Astrocyte (in vitro differentiated cells and primary cell): ENCODE measurements at regions not wholly inside any gene's neighbourhood (a gene's known extent, or its start where the extent isn't known, plus 50 kb on each side); places are given as distances from the start of the nearest gene placed in this dataset.

Experiments
- DNase-seq: peaks from one replicate; pipeline ENCODE4 v3.0.0-alpha.2; 2010; ENCODE audit warnings: low read depth
- FAIRE-seq: peaks from 2 replicates; lab custom pipeline; 2011; peaks lifted over from hg19 to GRCh38; lab: Jason Lieb, UNC
- H2AFZ ChIP-seq: 2 replicates; pipeline ENCODE4 v1.6.0; 2012; ENCODE audit warnings: low read depth, low read length, inconsistent platforms
- H3K27ac ChIP-seq: 2 replicates; pipeline ENCODE4 v1.5.1; 2011; ENCODE audit warnings: low read depth, low read length, inconsistent platforms
- H3K27me3 ChIP-seq: 2 replicates; pipeline ENCODE4 v1.6.0; 2011; ENCODE audit warnings: low read length, inconsistent platforms; ENCODE audit not compliant: insufficient read depth
- H3K36me3 ChIP-seq: 2 replicates; pipeline ENCODE4 v1.5.1; 2011; ENCODE audit warnings: low read length, inconsistent platforms; ENCODE audit not compliant: insufficient read depth
- H3K4me1 ChIP-seq: 2 replicates; pipeline ENCODE4 v1.5.1; 2011; ENCODE audit warnings: low read length, inconsistent platforms; ENCODE audit not compliant: insufficient read depth
- H3K4me2 ChIP-seq: 2 replicates; pipeline ENCODE4 v1.6.0; 2012; ENCODE audit warnings: low read length, inconsistent platforms
- H3K4me3 ChIP-seq: 2 replicates; pipeline ENCODE4 v1.5.1; 2011; ENCODE audit warnings: low read depth, mild to moderate bottlenecking, low read length, inconsistent platforms; ENCODE audit not compliant: insufficient read depth
- H3K79me2 ChIP-seq: 2 replicates; pipeline ENCODE4 v1.6.0; 2012; ENCODE audit warnings: mild to moderate bottlenecking, low read length, inconsistent platforms; ENCODE audit not compliant: insufficient read depth
- H3K9ac ChIP-seq: 2 replicates; pipeline ENCODE4 v1.6.0; 2012; ENCODE audit warnings: mild to moderate bottlenecking, low read length, inconsistent platforms
- H3K9me3 ChIP-seq: 2 replicates; pipeline ENCODE4 v1.5.1; 2012; ENCODE audit warnings: low read depth, mild to moderate bottlenecking, low read length, inconsistent platforms; ENCODE audit not compliant: insufficient read depth
- H4K20me1 ChIP-seq: 2 replicates; pipeline ENCODE4 v1.6.0; 2012; ENCODE audit warnings: low read length, inconsistent platforms; ENCODE audit not compliant: insufficient read depth
- H3K27ac Mint-ChIP-seq: one replicate; pipeline ENCODE4 v1.8.0; 2021; ENCODE audit warnings: mild to moderate bottlenecking, mixed read lengths; ENCODE audit not compliant: unreplicated experiment
- H3K27me3 Mint-ChIP-seq: one replicate; pipeline ENCODE4 v1.8.0; 2021; ENCODE audit warnings: low read depth, mixed read lengths; ENCODE audit not compliant: unreplicated experiment
- H3K36me3 Mint-ChIP-seq: one replicate; pipeline ENCODE4 v1.8.0; 2021; ENCODE audit warnings: low read depth, mixed read lengths; ENCODE audit not compliant: unreplicated experiment
- H3K4me1 Mint-ChIP-seq: one replicate; pipeline ENCODE4 v1.8.0; 2021; ENCODE audit warnings: low read depth, mixed read lengths; ENCODE audit not compliant: unreplicated experiment
- H3K4me3 Mint-ChIP-seq: one replicate; pipeline ENCODE4 v1.8.0; 2021; ENCODE audit warnings: mild to moderate bottlenecking, moderate library complexity, mixed read lengths; ENCODE audit not compliant: unreplicated experiment
- H3K9me3 Mint-ChIP-seq: one replicate; pipeline ENCODE4 v1.8.0; 2021; ENCODE audit warnings: mild to moderate bottlenecking, mixed read lengths; ENCODE audit not compliant: unreplicated experiment
- EZH2 ChIP-seq: IDR thresholded peaks from 2 replicates; pipeline ENCODE4 v1.6.1; 2012; ENCODE audit warnings: mild to moderate bottlenecking, low read length, inconsistent platforms; ENCODE audit not compliant: insufficient read depth
- TF ChIP-seq, protein P1 (sequence below): IDR thresholded peaks from 2 replicates; pipeline ENCODE4 v1.5.1; 2011; ENCODE audit warnings: low read depth, mild to moderate bottlenecking, inconsistent platforms, low read length, moderate library complexity; ENCODE audit not compliant: insufficient read depth

DNA sequence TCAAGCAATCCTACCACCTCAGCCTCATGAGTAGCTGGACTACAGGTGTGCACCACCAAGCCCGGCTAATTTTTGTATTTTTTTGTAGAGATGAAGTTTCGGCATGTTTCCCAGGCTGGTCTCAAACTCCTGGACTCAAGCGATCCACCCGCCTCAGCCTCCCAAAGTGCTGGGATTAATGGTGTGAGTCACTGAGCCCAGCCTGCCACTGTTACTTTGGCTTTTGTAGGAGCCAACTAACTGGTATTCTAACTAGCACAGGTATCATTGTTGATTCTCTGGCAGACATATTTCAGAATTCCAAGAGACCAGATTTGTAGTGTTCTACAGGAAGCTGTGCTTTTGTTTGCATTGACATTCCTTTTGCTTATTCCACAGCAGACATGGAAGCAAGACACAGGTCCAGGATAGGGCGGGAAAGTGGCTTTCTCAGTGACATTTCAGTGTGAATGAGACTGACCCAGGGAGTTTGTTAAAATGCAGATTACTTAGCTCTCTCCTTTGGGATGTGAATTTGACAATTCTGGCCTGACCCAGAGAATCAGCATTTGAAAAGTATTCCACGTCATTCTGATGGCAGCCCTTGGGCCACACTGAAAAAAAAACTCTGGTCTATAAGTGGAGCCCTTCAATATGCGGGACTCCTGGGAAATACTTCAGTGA, 52.2 kb upstream of the PAX6 start:
- Mint-ChIP-seq H3K27me3 (peaks cover 8% of the 10 kb centered on the region), H3K4me3 (no peak overlapping the region), H3K36me3 (no peaks in the 10 kb centered on the region), H3K9me3 (peaks cover 4% of the 10 kb centered on the region), H3K4me1 (no peaks in the 10 kb centered on the region), H3K27ac (no peak overlapping the region)
- Histone ChIP-seq H3K4me2 (no peak overlapping the region), H3K9me3 (no peaks in the 10 kb centered on the region), H3K4me1 (no peaks in the 10 kb centered on the region), H2AFZ (no peak overlapping the region), H3K27me3 (no peaks in the 10 kb centered on the region), H3K4me3 (no peak overlapping the region), H3K9ac (no peak overlapping the region), H3K79me2 (no peaks in the 10 kb centered on the region), H3K27ac (no peak overlapping the region), H3K36me3 (no peaks in the 10 kb centered on the region), H4K20me1 (no peaks in the 10 kb centered on the region)
- FAIRE-seq (no peak), DNase-seq (no peak)
- TF ChIP-seq, protein P1, sequence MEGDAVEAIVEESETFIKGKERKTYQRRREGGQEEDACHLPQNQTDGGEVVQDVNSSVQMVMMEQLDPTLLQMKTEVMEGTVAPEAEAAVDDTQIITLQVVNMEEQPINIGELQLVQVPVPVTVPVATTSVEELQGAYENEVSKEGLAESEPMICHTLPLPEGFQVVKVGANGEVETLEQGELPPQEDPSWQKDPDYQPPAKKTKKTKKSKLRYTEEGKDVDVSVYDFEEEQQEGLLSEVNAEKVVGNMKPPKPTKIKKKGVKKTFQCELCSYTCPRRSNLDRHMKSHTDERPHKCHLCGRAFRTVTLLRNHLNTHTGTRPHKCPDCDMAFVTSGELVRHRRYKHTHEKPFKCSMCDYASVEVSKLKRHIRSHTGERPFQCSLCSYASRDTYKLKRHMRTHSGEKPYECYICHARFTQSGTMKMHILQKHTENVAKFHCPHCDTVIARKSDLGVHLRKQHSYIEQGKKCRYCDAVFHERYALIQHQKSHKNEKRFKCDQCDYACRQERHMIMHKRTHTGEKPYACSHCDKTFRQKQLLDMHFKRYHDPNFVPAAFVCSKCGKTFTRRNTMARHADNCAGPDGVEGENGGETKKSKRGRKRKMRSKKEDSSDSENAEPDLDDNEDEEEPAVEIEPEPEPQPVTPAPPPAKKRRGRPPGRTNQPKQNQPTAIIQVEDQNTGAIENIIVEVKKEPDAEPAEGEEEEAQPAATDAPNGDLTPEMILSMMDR = no peak
- no peak for TF ChIP-seq EZH2

DNA sequence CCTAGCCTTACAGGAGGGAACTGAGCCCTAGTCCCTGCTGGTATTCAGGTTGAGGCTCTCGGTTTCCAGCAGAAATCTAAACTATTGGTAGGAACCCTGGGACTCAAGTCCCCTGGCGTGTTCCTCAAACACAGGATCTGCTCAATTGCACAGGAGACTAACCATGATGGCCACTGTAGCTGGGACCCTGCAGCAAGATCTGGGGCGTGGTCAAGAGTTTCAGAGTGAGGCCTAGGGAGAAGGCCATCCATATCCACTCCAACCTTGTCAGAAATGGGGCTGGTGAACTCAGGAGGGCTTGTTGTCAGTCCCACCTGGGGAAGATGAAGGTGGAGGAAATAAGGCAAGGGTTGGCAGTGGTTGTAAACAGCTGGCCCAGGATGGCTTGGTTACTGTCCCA, 49.9 kb upstream of the PAX6 start:
- Histone ChIP-seq H2AFZ (no peak overlapping the region), H3K4me1 (no peaks in the 10 kb centered on the region), H3K27me3 (no peaks in the 10 kb centered on the region), H3K4me3 (no peak overlapping the region), H4K20me1 (no peaks in the 10 kb centered on the region), H3K79me2 (no peaks in the 10 kb centered on the region), H3K36me3 (no peaks in the 10 kb centered on the region), H3K9me3 (no peaks in the 10 kb centered on the region), H3K4me2 (no peak overlapping the region), H3K27ac (no peak overlapping the region), H3K9ac (no peak overlapping the region)
- Mint-ChIP-seq H3K4me1 (no peaks in the 10 kb centered on the region), H3K36me3 (no peaks in the 10 kb centered on the region), H3K9me3 (peaks cover 4% of the 10 kb centered on the region), H3K27ac (no peak overlapping the region), H3K27me3 (peaks cover 16% of the 10 kb centered on the region), H3K4me3 (no peak overlapping the region)
- TF ChIP-seq, protein P1 = no peak
- TF ChIP-seq EZH2 = no peak
- no peak for DNase-seq
- FAIRE-seq = no peak
